H1 (cell line): ENCODE measurements at regions not wholly inside any gene's neighbourhood (a gene's known extent, or its start where the extent isn't known, plus 50 kb on each side); places are given as distances from the start of the nearest gene placed in this dataset.

Source experiments
- CBX8 ChIP-seq: fragments of 300-800, 300-1000 bp; sonication (generic); IDR thresholded peaks from 2 replicates; pipeline ENCODE4 v1.7.1; 2016; ENCODE audit warnings: low read depth, low read length, borderline replicate concordance
- CREB1 ChIP-seq: IDR thresholded peaks from 2 replicates; pipeline ENCODE4 v1.6.1; 2012; ENCODE audit warnings: inconsistent platforms
- EGR1 ChIP-seq: IDR thresholded peaks from 2 replicates; pipeline ENCODE4 v1.6.1; 2011; ENCODE audit warnings: low read depth, low read length, borderline replicate concordance
- HDAC2 ChIP-seq, 2 experiments: fragments of 300-600 bp in 1 of 2; sonication (generic) in 1 of 2; IDR thresholded peaks; 2 replicates each; pipeline ENCODE4 v1.6.1; 2011 to 2012; ENCODE audit warnings: low read depth in 2 of 2, low read length in 2 of 2, mild to moderate bottlenecking in 2 of 2, moderate library complexity in 2 of 2, borderline replicate concordance in 1 of 2, inconsistent platforms in 1 of 2
- MAX ChIP-seq: IDR thresholded peaks from 2 replicates; pipeline ENCODE4 v1.6.1; 2012; ENCODE audit warnings: inconsistent platforms
- POLR2A ChIP-seq, 2 experiments: IDR thresholded peaks; 1 replicate in 1 of 2; 2 replicates in 1 of 2; pipeline ENCODE4 v1.6.1; 2011; ENCODE audit warnings: low read depth in 2 of 2, low read length in 2 of 2, mild to moderate bottlenecking in 2 of 2; ENCODE audit errors: control extremely low read depth in 1 of 2
- RFX5 ChIP-seq: IDR thresholded peaks from 2 replicates; pipeline ENCODE4 v1.6.1; 2011; ENCODE audit warnings: low read depth, low read length, improper control_type of control experiment, borderline replicate concordance
- RNF2 ChIP-seq: fragments of 200-900, 300-1000 bp; sonication (generic); IDR thresholded peaks from 2 replicates; pipeline ENCODE4 v1.7.1; 2016; ENCODE audit warnings: borderline replicate concordance, low read depth, mild to moderate bottlenecking, antibody characterized with exemption, low read length; ENCODE audit not compliant: poor library complexity, severe bottlenecking; ENCODE audit errors: missing control alignments
- SIN3A ChIP-seq, 2 experiments: IDR thresholded peaks in 1 of 2; conservative IDR thresholded peaks in 1 of 2; 2 replicates each; pipeline ENCODE4 v1.6.1; 2011 to 2012; ENCODE audit warnings: low read length in 2 of 2, improper control_type of control experiment in 1 of 2, low read depth in 1 of 2, mild to moderate bottlenecking in 1 of 2
- SRF ChIP-seq: IDR thresholded peaks from 2 replicates; pipeline ENCODE4 v1.6.1; 2011; ENCODE audit warnings: mild to moderate bottlenecking, low read depth, low read length, moderate library complexity
- TAF7 ChIP-seq: optimal IDR thresholded peaks from 2 replicates; pipeline ENCODE3; 2011; ENCODE audit warnings: low read depth, mild to moderate bottlenecking, inconsistent platforms, low read length, moderate library complexity, borderline replicate concordance
- YY1 ChIP-seq: IDR thresholded peaks from 2 replicates; pipeline ENCODE4 v1.6.1; 2011; ENCODE audit warnings: low read depth, mild to moderate bottlenecking, low read length
- ZNF274 ChIP-seq: IDR thresholded peaks from 2 replicates; pipeline ENCODE4 v1.7.0; 2012; ENCODE audit warnings: low read length, borderline replicate concordance; ENCODE audit errors: extremely low read depth
- TF ChIP-seq, protein P1 (sequence below), 3 experiments: IDR thresholded peaks; 1 replicate in 2 of 3; 2 replicates in 1 of 3; pipeline versions ENCODE4 v1.5.1 to v1.6.1; 2011; ENCODE audit warnings: low read length in 3 of 3, mild to moderate bottlenecking in 3 of 3, inconsistent platforms in 2 of 3, low read depth in 1 of 3, moderate library complexity in 1 of 3; ENCODE audit not compliant: insufficient read depth in 1 of 3; ENCODE audit errors: control extremely low read depth in 1 of 3

GRCh38 chr4:163404080-163404479, 60.4 kb downstream of the NPY5R start:
- no peak for TF ChIP-seq EGR1
- TF ChIP-seq, protein P1, sequence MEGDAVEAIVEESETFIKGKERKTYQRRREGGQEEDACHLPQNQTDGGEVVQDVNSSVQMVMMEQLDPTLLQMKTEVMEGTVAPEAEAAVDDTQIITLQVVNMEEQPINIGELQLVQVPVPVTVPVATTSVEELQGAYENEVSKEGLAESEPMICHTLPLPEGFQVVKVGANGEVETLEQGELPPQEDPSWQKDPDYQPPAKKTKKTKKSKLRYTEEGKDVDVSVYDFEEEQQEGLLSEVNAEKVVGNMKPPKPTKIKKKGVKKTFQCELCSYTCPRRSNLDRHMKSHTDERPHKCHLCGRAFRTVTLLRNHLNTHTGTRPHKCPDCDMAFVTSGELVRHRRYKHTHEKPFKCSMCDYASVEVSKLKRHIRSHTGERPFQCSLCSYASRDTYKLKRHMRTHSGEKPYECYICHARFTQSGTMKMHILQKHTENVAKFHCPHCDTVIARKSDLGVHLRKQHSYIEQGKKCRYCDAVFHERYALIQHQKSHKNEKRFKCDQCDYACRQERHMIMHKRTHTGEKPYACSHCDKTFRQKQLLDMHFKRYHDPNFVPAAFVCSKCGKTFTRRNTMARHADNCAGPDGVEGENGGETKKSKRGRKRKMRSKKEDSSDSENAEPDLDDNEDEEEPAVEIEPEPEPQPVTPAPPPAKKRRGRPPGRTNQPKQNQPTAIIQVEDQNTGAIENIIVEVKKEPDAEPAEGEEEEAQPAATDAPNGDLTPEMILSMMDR (IDR thresholded peaks at IDR 0.05; ENCODE audit: control extremely low read depth in 1 of 3, insufficient read depth in 1 of 3, low read depth in 1 of 3, low read length in 3 of 3) = no peak
- TF ChIP-seq CREB1 = no peak
- no peak for TF ChIP-seq POLR2A (IDR thresholded peaks at IDR 0.05; ENCODE audit: control extremely low read depth in 1 of 2, low read depth in 2 of 2, low read length in 2 of 2)
- no peak for TF ChIP-seq ZNF274
- TF ChIP-seq HDAC2 (IDR thresholded peaks at IDR 0.05; ENCODE audit: borderline replicate concordance in 1 of 2, low read depth in 2 of 2, low read length in 2 of 2) = no peak
- TF ChIP-seq SIN3A (conservative IDR thresholded peaks at IDR 0.05 in 1 of 2, IDR thresholded peaks at IDR 0.05 in 1 of 2; ENCODE audit: low read depth in 1 of 2, low read length in 2 of 2) = no peak
- no peak for TF ChIP-seq MAX
- no peak for TF ChIP-seq TAF7
- TF ChIP-seq YY1 = no peak
- TF ChIP-seq SRF = no peak
- TF ChIP-seq CBX8 = no peak
- no peak for TF ChIP-seq RFX5
- no peak for TF ChIP-seq RNF2
